GM21381 (cell line): ENCODE measurements at regions not wholly inside any gene's neighbourhood (a gene's known extent, or its start where the extent isn't known, plus 50 kb on each side); places are given as distances from the start of the nearest gene placed in this dataset.
"Not testable (repeated sequence)": the region's sequence is repeated elsewhere in the genome, so short reads cannot be mapped to it uniquely, and the experiment has no call there.

Source experiments
- ATAC-seq: cut with Tn5 transposase; IDR thresholded peaks from one replicate; pipeline ENCODE4 v1.9.1; 2021; ENCODE audit warnings: mild to moderate bottlenecking, moderate library complexity; ENCODE audit not compliant: unreplicated experiment

DNA sequence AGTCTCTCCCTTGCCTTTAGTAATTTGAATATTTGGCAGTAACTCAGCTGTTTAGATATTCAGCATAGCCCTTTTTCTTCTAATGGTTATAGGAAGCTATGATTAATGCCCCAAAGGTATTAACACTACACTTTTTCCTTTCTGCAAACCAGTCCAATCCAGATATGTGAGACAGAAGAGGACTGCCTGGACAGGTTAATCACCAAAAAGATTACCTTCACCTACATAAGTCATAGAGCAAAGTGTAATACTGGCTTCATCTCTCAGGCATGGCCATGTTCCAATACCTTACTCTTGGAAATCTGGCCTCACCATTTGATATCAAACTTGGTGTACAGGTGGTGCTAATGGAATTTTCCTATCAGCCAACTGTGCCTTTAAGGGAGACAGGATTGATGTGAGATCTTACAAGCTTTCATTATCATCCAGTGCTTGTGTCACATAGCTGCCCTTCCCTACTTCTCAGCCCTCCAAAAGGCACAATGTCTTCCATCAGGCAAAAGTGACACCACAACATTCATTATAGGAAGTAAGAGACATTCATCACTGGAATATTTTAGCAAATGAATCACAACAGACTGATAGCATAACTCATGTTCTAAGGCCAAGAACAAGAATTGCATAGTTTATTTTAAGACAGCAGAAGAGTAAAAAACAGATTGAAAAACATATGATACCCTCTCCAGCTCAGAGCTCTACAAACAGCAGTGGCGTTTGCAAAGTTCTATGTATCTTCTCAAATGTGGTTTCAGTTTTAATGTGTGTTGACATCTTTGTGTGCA is 91.2 kb upstream of the PAM start:
- no peak for ATAC-seq

DNA sequence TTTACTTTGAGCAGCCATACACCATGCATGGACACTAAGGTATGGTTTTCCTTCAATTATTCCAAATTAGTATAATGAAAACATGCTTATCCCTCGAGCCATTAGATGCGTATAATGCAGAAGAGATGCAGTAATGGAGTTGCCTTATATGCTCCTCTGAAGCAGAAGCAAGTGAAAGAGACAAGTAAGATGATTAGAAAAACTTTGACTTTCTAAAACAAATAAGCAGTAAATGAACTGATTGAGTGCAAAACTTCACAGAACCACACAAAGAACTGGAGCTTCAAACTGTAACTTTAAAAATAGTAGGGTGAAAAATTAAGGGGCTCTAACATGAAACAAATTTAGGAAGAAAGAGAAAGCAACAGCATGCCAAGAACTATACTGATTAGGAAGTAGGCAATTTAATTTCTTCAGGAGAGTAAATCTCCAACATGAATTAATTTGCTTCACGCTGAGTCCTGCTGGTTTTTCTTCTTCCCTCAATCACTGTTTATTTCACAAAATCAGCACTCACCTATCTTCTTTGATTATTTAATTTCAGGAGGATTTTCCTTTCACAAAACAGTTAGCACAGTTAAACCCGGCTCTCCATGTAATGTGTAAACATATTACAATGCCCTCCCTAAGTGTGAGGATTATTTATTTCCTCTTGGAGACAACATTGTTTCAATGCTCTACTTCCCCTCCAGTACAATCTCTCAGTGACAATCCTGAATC is 90.3 kb upstream of the PAM start:
- no peak for ATAC-seq

DNA sequence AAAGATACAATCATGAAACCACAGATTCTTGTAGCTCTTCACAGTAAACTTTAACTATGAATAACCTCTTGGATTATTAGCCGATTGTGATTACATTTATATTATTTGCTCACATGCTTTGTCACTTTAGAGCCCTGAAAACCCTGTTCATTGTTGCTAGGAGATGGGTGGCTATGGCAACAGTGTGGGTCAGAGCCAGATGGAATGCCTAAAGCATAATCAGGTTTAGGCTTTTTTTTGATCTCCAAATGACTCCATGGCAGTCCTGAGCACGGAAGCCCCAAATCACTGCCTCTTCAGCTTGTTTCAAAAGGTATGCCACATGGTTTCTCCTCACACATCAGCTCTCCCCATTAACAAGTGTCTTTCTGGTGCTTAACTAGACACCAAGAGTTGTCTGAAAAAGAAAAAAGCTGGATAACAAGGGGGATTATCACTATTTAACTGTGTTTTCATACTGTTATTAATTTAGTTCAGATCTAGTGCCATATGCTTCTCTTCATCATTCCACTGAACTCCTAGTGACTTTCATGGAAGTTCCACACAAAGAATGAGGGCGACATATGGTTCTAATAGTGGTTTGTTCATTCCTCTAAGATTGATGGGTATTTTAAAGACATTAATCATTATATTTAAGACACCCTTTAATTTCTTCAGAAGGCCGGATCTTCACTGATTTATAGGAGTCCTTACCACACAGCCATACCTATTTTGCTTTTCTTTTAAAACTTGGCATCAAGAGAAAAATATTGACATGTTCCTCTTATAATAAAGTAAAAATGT is 88.8 kb upstream of the PAM start:
- no peak for ATAC-seq

DNA sequence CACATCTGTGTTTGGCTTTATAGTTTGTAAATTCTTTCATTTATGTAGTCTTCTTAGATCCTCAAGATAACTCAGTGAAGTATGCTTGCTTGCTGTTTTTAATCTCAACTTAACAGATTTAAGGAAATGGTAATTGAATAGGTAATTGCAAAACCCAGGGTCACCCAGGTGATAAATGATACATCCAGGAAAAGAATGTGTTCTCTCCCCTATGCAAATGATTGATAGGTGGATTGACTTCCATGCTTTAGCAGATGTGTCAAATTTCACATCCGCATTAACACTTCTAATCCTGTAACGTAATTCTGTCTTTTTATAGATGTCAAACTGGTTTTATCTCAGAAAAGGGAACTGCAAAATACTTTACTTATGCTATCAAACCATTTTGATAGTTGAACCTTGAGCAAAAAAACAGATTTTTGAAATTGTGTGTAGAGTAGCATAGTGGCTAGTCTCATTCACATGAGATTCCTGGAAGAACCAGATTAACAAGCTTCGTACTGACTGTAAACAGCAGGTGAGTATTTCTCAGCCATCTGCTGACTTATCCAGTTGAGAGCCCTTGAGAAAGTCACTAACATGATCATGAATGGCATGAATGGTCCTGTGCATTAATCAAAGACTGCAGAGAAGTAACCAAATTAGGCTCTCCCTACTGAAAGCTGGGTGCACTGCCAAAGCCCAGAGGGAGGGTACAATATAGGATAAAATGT is 86.7 kb upstream of the PAM start:
- ATAC-seq: no peak

DNA sequence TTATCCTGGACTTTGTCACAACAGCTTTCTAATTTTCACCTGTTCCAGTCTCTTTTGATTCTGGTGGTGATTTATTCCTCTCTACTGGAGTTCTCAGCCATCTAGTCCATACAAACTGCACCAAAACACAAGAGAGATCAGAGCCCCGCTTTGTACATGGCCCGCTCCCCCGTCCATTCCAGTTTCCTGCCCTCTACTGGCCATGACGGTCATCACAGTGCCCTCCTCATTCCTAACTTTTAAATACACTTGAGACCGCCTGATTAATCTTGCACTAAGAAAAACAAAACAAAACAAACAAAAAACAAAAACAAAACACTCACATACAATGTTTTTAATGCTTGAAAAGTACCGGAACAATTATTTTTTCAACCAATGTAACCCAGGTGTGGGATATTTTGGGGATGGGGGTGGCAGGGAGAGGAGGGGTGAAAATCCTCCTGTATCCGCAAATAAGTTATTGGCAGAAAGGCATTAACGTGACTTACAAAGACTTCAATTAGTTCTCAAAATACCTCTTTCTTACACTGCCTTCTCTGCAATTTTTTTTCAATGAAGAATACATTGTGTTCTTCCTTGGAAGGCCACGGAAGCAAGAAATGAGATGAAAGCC is 84.8 kb upstream of the PAM start:
- ATAC-seq: no peak

DNA sequence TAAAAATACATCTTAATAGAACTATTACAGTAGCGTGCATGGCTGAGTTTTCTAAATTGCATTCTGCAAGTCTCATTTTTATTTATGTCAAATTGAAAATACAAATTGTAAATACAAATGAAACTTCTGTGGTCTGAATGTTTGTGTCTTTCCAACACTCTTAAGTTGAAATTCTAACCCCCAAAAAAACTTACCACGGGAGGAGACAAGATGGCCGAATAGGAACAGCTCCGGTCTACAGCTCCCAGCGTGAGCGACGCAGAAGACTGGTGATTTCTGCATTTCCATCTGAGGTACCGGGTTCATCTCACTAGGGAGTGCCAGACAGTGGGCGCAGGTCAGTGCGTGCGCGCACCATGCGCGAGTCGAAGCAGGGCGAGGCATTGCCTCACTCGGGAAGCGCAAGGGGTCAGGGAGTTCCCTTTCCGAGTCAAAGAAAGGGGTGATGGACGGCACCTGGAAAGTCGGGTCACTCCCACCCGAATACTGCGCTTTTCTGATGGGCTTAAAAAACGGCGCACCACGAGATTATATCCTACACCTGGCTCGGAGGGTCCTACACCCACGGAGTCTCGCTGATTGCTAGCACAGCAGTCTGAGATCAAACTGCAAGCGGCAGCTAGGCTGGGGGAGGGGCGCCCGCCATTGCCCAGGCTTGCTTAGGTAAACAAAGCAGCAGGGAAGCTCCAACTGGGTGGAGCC is 83.9 kb upstream of the PAM start:
- ATAC-seq: not testable (repeated sequence)

DNA sequence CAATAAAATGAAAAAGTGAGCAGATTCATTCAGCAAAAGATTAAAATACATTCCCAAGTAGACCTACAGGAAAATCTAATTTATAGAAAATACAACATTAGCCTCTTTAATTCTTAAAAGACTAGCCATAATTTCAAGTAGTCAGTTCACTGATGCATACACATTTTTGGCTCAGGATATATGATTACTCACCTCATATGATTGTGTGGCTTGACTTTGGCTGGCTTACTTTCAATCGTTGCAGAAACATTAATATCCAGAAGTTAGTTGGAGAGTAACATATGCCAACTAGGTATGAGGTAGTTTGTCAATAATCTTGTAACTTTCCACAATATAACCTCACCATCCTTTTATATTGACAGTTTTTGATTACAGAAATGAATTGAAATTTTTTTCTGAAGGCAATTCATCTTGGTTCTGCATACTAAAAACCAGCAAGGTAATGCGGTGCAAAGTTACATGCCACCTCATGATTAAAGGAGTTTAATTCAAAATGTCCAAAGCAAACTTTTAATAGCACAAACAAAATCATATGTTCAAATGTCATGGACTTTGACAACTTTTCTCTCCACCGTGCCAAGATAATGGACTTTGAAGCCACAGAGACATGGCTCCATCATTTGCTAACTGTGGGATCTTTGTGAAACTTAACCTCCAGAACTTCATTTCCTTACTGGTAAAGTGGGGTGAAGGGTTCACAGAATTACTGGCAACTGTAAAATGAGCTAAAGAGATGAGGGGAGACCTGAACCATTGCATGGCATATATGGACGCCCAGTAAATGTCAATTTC is 76.6 kb upstream of the PAM start:
- ATAC-seq: no peak

DNA sequence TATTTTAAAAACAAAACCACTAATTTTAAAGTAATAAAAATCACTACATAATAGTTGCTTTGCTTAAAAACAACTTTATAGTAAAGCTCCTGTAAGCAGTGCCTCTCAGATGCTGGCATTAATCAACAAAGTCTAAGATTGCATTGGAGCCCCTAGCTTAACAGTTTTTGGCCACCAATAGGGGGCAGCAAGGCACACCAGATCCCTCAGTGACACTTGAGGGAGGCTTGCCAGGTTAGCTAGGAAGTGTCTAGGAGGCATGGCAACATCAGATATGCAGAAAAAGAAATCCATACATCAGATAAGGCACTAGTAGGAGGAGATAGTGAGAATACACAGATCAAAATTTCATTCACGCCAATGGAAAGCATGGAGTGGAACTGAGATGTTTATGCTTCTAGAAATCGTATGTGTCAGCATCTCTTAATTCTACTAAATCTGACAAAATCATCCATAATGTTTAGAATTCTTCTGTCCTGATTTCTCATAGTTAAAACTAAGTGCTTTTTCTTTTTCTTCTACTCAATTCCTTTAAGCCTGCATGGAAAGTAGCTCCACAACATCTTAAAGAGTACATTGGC is 73.6 kb upstream of the PAM start:
- peak; percentile 92 for ATAC-seq

DNA sequence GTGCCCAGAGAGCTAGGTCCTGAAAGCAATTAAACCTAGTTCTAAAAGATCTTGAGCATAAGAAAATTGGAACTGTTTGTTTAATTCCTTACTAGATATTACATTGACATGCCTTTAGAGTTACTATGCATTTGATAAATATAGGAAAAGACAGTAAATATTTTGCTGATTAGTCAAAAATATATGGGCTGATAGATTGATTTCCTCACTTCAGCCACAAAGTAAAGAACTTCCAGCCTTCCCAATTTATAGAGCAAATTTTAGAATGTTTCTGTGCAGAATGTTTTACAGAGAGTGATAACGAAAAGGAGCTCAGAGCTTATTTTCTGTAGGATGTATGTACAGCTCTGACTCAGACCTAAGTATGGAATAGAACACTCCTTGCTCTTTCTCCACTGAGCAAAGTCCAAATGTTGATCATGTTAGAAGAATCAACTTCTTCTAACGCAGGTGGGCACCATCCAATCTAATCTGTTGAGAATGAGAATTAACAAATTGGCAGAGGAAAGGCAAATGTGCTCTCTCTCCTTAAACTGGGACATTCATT is 72.9 kb upstream of the PAM start:
- ATAC-seq: no peak

DNA sequence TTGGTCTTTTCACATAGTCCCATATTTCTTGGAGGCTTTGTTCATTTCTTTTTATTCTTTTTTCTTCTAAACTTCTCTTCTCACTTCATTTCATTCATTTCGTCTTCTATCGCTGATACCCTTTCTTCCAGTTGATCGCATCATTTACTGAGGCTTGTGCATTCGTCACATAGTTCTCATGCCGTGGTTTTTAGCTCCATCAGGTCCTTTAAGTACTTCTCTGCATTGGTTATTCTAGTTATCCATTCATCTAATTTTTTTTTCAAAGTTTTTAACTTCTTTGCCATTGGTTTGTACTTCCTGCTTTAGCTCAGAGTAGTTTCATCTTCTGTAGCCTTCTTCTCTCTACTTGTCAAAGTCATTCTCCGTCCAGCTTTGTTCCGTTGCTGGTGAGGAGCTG is 67.0 kb upstream of the PAM start:
- ATAC-seq: not testable (repeated sequence)

DNA sequence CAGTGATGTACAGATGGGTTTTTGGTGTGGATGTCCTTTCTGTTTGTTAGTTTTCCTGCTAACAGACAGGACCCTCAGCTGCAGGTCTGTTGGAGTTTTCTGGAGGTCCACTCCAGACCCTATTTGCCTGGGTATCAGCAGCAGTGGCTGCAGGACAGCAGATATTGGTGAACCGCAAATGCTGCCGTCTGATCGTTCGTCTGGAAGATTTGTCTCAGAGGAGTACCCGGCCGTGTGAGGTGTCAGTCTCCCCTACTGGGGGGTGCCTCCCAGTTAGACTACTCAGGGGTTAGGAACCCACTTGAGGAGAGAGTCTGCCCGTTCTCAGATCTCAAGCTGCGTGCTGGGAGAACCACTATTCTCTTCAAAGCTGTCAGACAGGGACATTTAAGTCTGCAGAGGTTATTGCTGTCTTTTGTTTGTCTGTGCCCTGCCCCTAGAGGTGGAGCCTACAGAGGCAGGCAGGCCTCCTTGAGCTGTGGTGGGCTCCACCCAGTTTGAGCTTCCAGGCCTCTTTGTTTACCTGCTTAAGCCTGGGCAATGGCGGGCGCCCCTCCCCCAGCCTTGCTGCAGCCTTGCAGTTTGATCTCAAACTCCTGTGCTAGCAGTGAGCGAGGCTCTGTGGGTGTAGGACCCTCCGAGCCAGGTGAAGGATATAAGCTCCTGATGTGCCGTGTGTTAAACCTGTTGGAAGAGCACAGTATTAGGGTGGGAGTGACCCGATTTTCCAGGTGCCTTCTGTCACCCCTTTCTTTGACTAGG is 66.3 kb upstream of the PAM start:
- ATAC-seq: not testable (repeated sequence)

DNA sequence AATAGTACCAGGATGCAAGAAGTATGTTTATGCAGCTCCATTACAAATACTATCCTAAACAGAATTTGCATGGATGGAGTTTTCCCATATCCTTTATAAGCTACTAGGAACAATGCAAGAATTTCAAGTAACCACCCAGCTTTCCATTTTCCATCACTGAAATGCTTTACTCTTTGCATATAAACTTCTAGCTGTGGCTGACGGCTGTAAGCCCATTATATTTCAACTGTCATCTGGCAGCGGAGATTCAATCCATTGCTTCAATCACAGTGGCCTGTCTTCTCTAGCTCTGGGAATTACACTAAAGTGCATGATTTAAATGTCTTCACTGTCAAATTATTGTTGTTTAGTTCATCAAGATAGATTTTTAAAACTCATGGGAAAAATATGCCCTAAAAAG is 64.2 kb upstream of the PAM start:
- no peak for ATAC-seq

DNA sequence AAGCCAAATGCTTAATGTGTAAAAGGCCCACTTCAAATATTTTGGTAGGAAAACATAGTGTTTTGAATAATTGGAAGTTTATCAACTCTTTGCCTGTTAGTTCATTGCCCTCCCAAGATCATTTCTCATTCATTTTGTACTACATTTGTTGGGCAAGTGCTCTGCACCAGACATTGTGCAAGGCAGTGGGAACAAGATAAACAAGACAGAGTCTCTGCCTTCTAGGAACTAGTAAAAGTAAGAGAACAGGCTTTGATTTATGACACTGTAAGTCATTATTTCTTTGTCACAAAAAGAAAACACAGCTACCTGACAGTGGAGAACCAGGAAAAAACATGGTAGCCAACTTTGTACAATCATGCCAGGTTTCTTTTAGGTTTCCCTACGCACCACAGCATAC is 63.7 kb upstream of the PAM start:
- no peak for ATAC-seq

DNA sequence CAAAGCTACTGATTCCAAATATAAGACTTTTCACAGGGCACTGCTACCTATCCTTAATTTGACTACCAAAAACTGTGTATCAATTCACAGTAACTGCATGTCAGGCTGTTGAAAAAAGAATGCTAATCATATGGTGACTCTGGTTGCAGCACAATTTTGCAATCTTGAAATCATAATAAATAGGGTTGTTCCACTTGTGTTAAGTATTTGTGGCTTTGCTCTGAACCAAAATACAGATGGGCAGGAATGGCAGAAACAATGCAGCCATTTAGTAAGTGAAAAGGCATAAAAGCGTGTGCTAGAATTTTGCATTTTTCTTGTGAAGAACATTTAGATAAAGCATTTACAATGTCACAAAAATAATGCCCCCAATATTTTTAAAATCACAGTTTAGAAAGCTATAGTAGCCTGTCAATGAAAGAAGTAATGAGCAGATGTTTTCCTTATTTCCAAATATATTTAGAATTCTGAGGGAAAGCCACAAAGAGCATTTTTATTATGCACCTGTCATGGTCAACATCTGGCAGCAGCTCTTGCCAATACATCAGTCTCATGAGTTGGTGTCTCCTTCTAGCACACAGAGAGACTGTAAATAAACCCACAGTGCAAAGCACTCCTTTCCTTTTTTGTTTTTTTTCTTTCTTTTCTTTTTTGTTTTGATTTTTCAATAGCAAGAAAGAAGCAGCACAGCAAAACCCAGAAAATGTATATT is 54.8 kb upstream of the PAM start:
- no peak for ATAC-seq

DNA sequence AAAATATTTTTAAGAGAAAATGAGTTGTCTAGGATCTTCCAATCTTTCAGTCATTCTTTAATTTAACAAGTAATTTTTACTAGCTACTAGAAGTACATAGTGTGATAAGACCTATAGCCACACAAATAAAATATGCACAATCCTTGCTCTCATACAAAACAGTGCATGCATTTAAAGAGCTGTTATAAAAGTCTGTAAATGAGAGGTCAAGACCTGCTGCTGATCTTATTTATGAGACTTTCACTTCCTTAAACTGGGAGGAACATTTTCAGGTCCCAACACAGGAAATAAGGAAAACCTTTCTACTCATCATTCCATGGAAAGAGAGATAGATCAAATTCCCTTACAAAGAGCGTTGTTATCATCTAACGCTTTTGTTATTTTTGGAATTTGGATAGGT is 54.2 kb upstream of the PAM start:
- no peak for ATAC-seq

DNA sequence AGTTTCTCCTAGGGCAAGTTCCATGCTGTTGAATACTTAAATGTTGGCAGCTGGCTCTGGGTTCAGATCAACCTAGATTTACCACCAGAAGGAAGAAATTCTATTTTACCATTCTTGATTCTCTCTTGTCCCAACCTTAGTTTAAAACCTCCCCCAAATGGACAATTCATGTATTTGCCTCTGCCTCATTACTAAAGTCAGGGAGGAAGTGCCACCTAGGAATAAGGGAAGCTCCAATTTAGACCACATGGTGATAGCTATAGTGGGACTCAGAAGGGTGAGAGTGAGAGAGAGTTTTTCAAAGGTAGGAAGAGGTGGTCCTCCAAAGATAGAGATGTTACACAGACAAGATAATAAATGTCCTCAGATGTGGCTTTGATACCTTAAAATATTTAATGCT is 53.4 kb upstream of the PAM start:
- no peak for ATAC-seq
